MM.1S (cell line): ENCODE measurements at regions not wholly inside any gene's neighbourhood (a gene's known extent, or its start where the extent isn't known, plus 50 kb on each side); places are given as distances from the start of the nearest gene placed in this dataset.

Experiments used
- DNase-seq: peaks from one replicate; pipeline ENCODE4 v3.0.0-alpha.2; 2015
- H2AFZ ChIP-seq: fragments of 300-600 bp; sonication (generic); 2 replicates; pipeline ENCODE4 v1.6.0; 2016; ENCODE audit warnings: antibody characterized with exemption, low read length
- H3F3A ChIP-seq: fragments of 300-600 bp; sonication (generic); 2 replicates; pipeline ENCODE4 v1.6.1; 2016; ENCODE audit warnings: mild to moderate bottlenecking, antibody characterized with exemption, low read length, moderate library complexity, mixed read lengths; ENCODE audit not compliant: insufficient read depth
- H3K27ac ChIP-seq: fragments of 300-600 bp; sonication (generic); 2 replicates; pipeline ENCODE4 v1.5.1; 2016; ENCODE audit warnings: mild to moderate bottlenecking, low read length
- H3K27me3 ChIP-seq: fragments of 300-600 bp; sonication (generic); replicated peaks from 2 replicates; pipeline ENCODE4 v1.6.0; 2016; ENCODE audit warnings: low read length; ENCODE audit not compliant: insufficient read depth
- H3K36me3 ChIP-seq: fragments of 300-600 bp; sonication (generic); replicated peaks from 2 replicates; pipeline ENCODE4 v1.6.1; 2016; ENCODE audit warnings: mild to moderate bottlenecking, low read length, mixed read lengths; ENCODE audit not compliant: insufficient read depth
- H3K4me1 ChIP-seq: fragments of 300-600 bp; sonication (generic); 2 replicates; pipeline ENCODE4 v1.6.1; 2016; ENCODE audit warnings: low read length, mixed read lengths
- H3K4me2 ChIP-seq: fragments of 300-600 bp; sonication (generic); 2 replicates; pipeline ENCODE4 v1.6.0; 2016; ENCODE audit warnings: low read depth, low read length
- H3K4me3 ChIP-seq: fragments of 300-600 bp; sonication (generic); 2 replicates; pipeline ENCODE4 v1.5.1; 2016; ENCODE audit warnings: low read length, mixed read lengths
- H3K79me2 ChIP-seq: fragments of 300-600 bp; sonication (generic); 2 replicates; pipeline ENCODE4 v1.6.1; 2016; ENCODE audit warnings: mixed run types, low read length, mixed read lengths
- H3K9ac ChIP-seq: fragments of 300-600 bp; sonication (generic); 2 replicates; pipeline ENCODE4 v1.6.1; 2016; ENCODE audit warnings: low read length, mixed read lengths
- H3K9me2 ChIP-seq: fragments of 300-600 bp; sonication (generic); replicated peaks from 2 replicates; pipeline ENCODE4 v1.6.1; 2016; ENCODE audit warnings: mild to moderate bottlenecking, low read length, mixed read lengths; ENCODE audit not compliant: insufficient read depth
- H3K9me3 ChIP-seq: fragments of 300-600 bp; sonication (generic); replicated peaks from 2 replicates; pipeline ENCODE4 v1.6.1; 2016; ENCODE audit warnings: mild to moderate bottlenecking, low read length, mixed read lengths; ENCODE audit not compliant: insufficient read depth
- H4K20me1 ChIP-seq: fragments of 300-600 bp; sonication (generic); 2 replicates; pipeline ENCODE4 v1.6.1; 2016; ENCODE audit warnings: mild to moderate bottlenecking, low read length, moderate library complexity, mixed read lengths; ENCODE audit not compliant: insufficient read depth
- CTCF ChIP-seq: fragments of 300-600 bp; sonication (generic); IDR thresholded peaks from 2 replicates; pipeline ENCODE4 v1.5.1; 2016; ENCODE audit warnings: antibody characterized with exemption, low read length, mixed read lengths
- EZH2 ChIP-seq: fragments of 300-600 bp; sonication (generic); optimal IDR thresholded peaks from 2 replicates; pipeline ENCODE3; 2017; ENCODE audit warnings: low read depth, mild to moderate bottlenecking, antibody characterized with exemption, low read length, mixed read lengths
- EZH2phosphoT487 ChIP-seq: fragments of 300-600 bp; sonication (generic); IDR thresholded peaks from 2 replicates; pipeline ENCODE4 v1.6.1; 2018; ENCODE audit warnings: antibody characterized with exemption, low read length

- no peaks in the 10 kb centered on the region for H3K9me2 ChIP-seq
- no peak for DNase-seq
- TF ChIP-seq EZH2phosphoT487 = no peak
- no peak for TF ChIP-seq EZH2
- TF ChIP-seq CTCF = no peak
- no peaks in the 10 kb centered on the region for H3F3A ChIP-seq
- no peak overlapping the region for H3K27ac ChIP-seq
- no peaks in the 10 kb centered on the region for H4K20me1 ChIP-seq
- H3K36me3 ChIP-seq = no peaks in the 10 kb centered on the region
- H2AFZ ChIP-seq = no peak overlapping the region
- H3K4me3 ChIP-seq = no peak overlapping the region
- H3K27me3 ChIP-seq = no peaks in the 10 kb centered on the region
- H3K4me2 ChIP-seq = no peak overlapping the region
- H3K9me3 ChIP-seq = no peaks in the 10 kb centered on the region
- H3K9ac ChIP-seq = no peak overlapping the region
- no peaks in the 10 kb centered on the region for H3K4me1 ChIP-seq
- H3K79me2 ChIP-seq = no peaks in the 10 kb centered on the region
Measured at GRCh38 chr2:136665736-136666135, 99.6 kb upstream of the THSD7B start.

- no peaks in the 10 kb centered on the region for H3K4me1 ChIP-seq
- no peak for DNase-seq
- no peak overlapping the region for H3K27ac ChIP-seq
- TF ChIP-seq EZH2phosphoT487 (no peak), EZH2 (no peak), CTCF (no peak)
- no peaks in the 10 kb centered on the region for H4K20me1 ChIP-seq
- no peak overlapping the region for H3K4me3 ChIP-seq
- no peaks in the 10 kb centered on the region for H3K27me3 ChIP-seq
- no peaks in the 10 kb centered on the region for H3K79me2 ChIP-seq
- no peak overlapping the region for H3K9ac ChIP-seq
- H3F3A ChIP-seq = no peaks in the 10 kb centered on the region
- H3K4me2 ChIP-seq = no peak overlapping the region
- H2AFZ ChIP-seq = no peak overlapping the region
- no peaks in the 10 kb centered on the region for H3K9me2 ChIP-seq
- H3K36me3 ChIP-seq = no peaks in the 10 kb centered on the region
- no peaks in the 10 kb centered on the region for H3K9me3 ChIP-seq
Measured at GRCh38 chr2:136664713-136665405, 100.5 kb upstream of the THSD7B start.

- no peak overlapping the region for H3K4me3 ChIP-seq
- H3K27ac ChIP-seq = no peak overlapping the region
- TF ChIP-seq CTCF = no peak
- TF ChIP-seq EZH2 = no peak
- TF ChIP-seq EZH2phosphoT487 = no peak
- H3K9me3 ChIP-seq = no peaks in the 10 kb centered on the region
- DNase-seq = no peak
- no peak overlapping the region for H3K9ac ChIP-seq
- no peak overlapping the region for H2AFZ ChIP-seq
- no peaks in the 10 kb centered on the region for H3K27me3 ChIP-seq
- H3K4me1 ChIP-seq = no peaks in the 10 kb centered on the region
- no peaks in the 10 kb centered on the region for H3K79me2 ChIP-seq
- H3K36me3 ChIP-seq = no peaks in the 10 kb centered on the region
- no peak overlapping the region for H3K4me2 ChIP-seq
- H3F3A ChIP-seq = no peaks in the 10 kb centered on the region
- H4K20me1 ChIP-seq = no peaks in the 10 kb centered on the region
- no peaks in the 10 kb centered on the region for H3K9me2 ChIP-seq
Measured at GRCh38 chr2:136658201-136658600, 107.1 kb upstream of the THSD7B start.
